HepG2 (cell line): ENCODE measurements at regions not wholly inside any gene's neighbourhood (a gene's known extent, or its start where the extent isn't known, plus 50 kb on each side); places are given as distances from the start of the nearest gene placed in this dataset.

Experiments used
- ATAC-seq: fragments of 200-7000 bp; cut with Tn5 transposase; 3 replicates; pipeline ENCODE4 v1.9.1; 2020; ENCODE audit warnings: mild to moderate bottlenecking, moderate library complexity
- BruUV-seq: library from RNA; stranded (reverse); fragments of 400-500 nt; replicated peaks from 2 replicates; lab custom pipeline; 2021; lab: Mats Ljungman, UMichigan
- CTCF ChIA-PET: fragments of 300-600 bp; formaldehyde crosslinking; extraction: SDS; loops from one replicate; lab custom pipeline; 2021; ENCODE audit warnings: low total read pairs, inconsistent platforms, low intra/inter-chr PET ratio; lab: Yijun Ruan, JAX
- POLR2A ChIA-PET: fragments of 350-600 bp; sonication (Branson Sonifier 250); formaldehyde crosslinking; loops from one replicate; lab custom pipeline; 2020; ENCODE audit warnings: antibody characterized with exemption, inconsistent platforms; lab: Yijun Ruan, JAX
- DNase-seq: peaks from one replicate; pipeline ENCODE4 v3.0.0-alpha.2; 2015; ENCODE audit warnings: low spot score
- FAIRE-seq: peaks from 3 replicates; lab custom pipeline; 2011; peaks lifted over from hg19 to GRCh38; lab: Jason Lieb, UNC
- H2AFZ ChIP-seq: one replicate; pipeline ENCODE4 v1.6.1; 2011; ENCODE audit warnings: low read length, inconsistent platforms
- H3K27ac ChIP-seq: fragments of 300-600 bp; 3 replicates; pipeline ENCODE4 v1.8.0; 2011; ENCODE audit warnings: mixed run types, mild to moderate bottlenecking, mixed read lengths, low read length, inconsistent platforms; ENCODE audit not compliant: insufficient read depth; ENCODE audit errors: extremely low read length
- H3K27me3 ChIP-seq, 2 experiments: fragments of 200-600 bp in 1 of 2; 2 replicates in 1 of 2; 3 replicates in 1 of 2; pipeline versions ENCODE4 v1.6.0 to v1.8.0; 2011; ENCODE audit warnings: low read length in 2 of 2, mild to moderate bottlenecking in 2 of 2, moderate library complexity in 2 of 2, inconsistent platforms in 1 of 2; ENCODE audit not compliant: insufficient read depth in 2 of 2, control insufficient read depth in 1 of 2
- H3K36me3 ChIP-seq, 2 experiments: fragments of 200-600 bp in 1 of 2; replicated peaks in 1 of 2; 2 replicates in 1 of 2; 3 replicates in 1 of 2; pipeline versions ENCODE4 v1.5.1 to v1.8.0; 2011; ENCODE audit warnings: low read length in 2 of 2, inconsistent platforms in 1 of 2; ENCODE audit not compliant: insufficient read depth in 2 of 2, control insufficient read depth in 1 of 2
- H3K4me1 ChIP-seq: 2 replicates; pipeline ENCODE4 v1.5.1; 2012; ENCODE audit warnings: low read length, inconsistent platforms; ENCODE audit not compliant: insufficient read depth
- H3K4me2 ChIP-seq: 2 replicates; pipeline ENCODE4 v1.6.0; 2011; ENCODE audit warnings: low read depth, low read length, inconsistent platforms
- H3K4me3 ChIP-seq, 3 experiments: fragments of 200-600 bp in 1 of 3; sonication (generic), shearing (Covaris generic) in 1 of 3; replicated peaks in 1 of 3; 2 replicates each; pipeline ENCODE4 v1.5.1; 2011 to 2016; ENCODE audit warnings: low read length in 3 of 3, inconsistent platforms in 2 of 3, low read depth in 2 of 3, mild to moderate bottlenecking in 2 of 3, control low read depth in 1 of 3, mixed read lengths in 1 of 3; ENCODE audit not compliant: insufficient read depth in 1 of 3
- H3K79me2 ChIP-seq: one replicate; pipeline ENCODE4 v1.6.1; 2011; ENCODE audit warnings: low read length, inconsistent platforms; ENCODE audit not compliant: insufficient read depth
- H3K9ac ChIP-seq: 2 replicates; pipeline ENCODE4 v1.6.0; 2011; ENCODE audit warnings: mild to moderate bottlenecking, low read depth, low read length, inconsistent platforms; ENCODE audit not compliant: insufficient read depth
- H3K9me3 ChIP-seq: 2 replicates; pipeline ENCODE4 v1.5.1; 2012; ENCODE audit warnings: mild to moderate bottlenecking, low read length
- H4K20me1 ChIP-seq: 2 replicates; pipeline ENCODE4 v1.6.0; 2011; ENCODE audit warnings: inconsistent platforms, mild to moderate bottlenecking, low read length, moderate library complexity; ENCODE audit not compliant: insufficient read depth
- BATF2 ChIP-seq: sonication (generic); formaldehyde crosslinking; IDR thresholded peaks from 2 replicates; pipeline ENCODE4 v1.8.0; 2022; ENCODE audit warnings: mild to moderate bottlenecking, missing genetic modification reagents, moderate library complexity
- CENPX ChIP-seq: sonication (generic); formaldehyde crosslinking; IDR thresholded peaks from 2 replicates; pipeline ENCODE4 v1.9.0; 2021; ENCODE audit warnings: mild to moderate bottlenecking, missing genetic modification reagents, moderate library complexity
- HNRNPLL ChIP-seq: fragments of 200-400 bp; formaldehyde crosslinking; IDR thresholded peaks from 2 replicates; pipeline ENCODE4 v1.6.1; 2017; ENCODE audit warnings: mild to moderate bottlenecking, low read depth, low read length; ENCODE audit not compliant: poor library complexity, severe bottlenecking
- ISL2 ChIP-seq: sonication (generic); formaldehyde crosslinking; IDR thresholded peaks from 2 replicates; pipeline ENCODE4 v1.5.0; 2020; ENCODE audit warnings: missing genetic modification reagents
- SNRNP70 ChIP-seq: fragments of 200-400 bp; formaldehyde crosslinking; IDR thresholded peaks from 2 replicates; pipeline ENCODE4 v1.6.1; 2017; ENCODE audit warnings: mild to moderate bottlenecking, low read depth, low read length, moderate library complexity
- SRSF4 ChIP-seq: fragments of 200-400 bp; formaldehyde crosslinking; IDR thresholded peaks from one replicate; pipeline ENCODE4 v1.6.1; 2018; ENCODE audit warnings: mild to moderate bottlenecking, low read depth, low read length, moderate library complexity; ENCODE audit not compliant: poor library complexity, severe bottlenecking
- ZBTB39 ChIP-seq: sonication (generic); formaldehyde crosslinking; IDR thresholded peaks from 2 replicates; pipeline ENCODE4 v1.5.0; 2020; ENCODE audit warnings: missing genetic modification reagents
- ZBTB42 ChIP-seq: sonication (generic); formaldehyde crosslinking; IDR thresholded peaks from 2 replicates; pipeline ENCODE4 v1.5.0; 2020; ENCODE audit warnings: mild to moderate bottlenecking, missing genetic modification reagents
- ZFAT ChIP-seq: sonication (generic); formaldehyde crosslinking; conservative IDR thresholded peaks from 2 replicates; pipeline ENCODE4 v1.8.1; 2023; ENCODE audit warnings: missing genetic modification reagents, inconsistent platforms
- ZFP41 ChIP-seq: sonication (generic); formaldehyde crosslinking; IDR thresholded peaks from 2 replicates; pipeline ENCODE4 v1.4.0; 2020; ENCODE audit warnings: mild to moderate bottlenecking, missing genetic modification reagents, borderline replicate concordance
- ZNF3 ChIP-seq: IDR thresholded peaks from 2 replicates; pipeline ENCODE4 v1.7.0; 2017; ENCODE audit warnings: inconsistent platforms
- ZNF317 ChIP-seq: sonication (generic); formaldehyde crosslinking; IDR thresholded peaks from 2 replicates; pipeline ENCODE4 v1.5.0; 2020; ENCODE audit warnings: mild to moderate bottlenecking, missing genetic modification reagents
- ZNF83 ChIP-seq: sonication (generic); formaldehyde crosslinking; IDR thresholded peaks from 2 replicates; pipeline ENCODE4 v1.4.0; 2020; ENCODE audit warnings: missing genetic modification reagents, mild to moderate bottlenecking, borderline replicate concordance
- WGBS: methylation state at CpG from one replicate; pipeline ENCODE4 v1.1.6; 2017; ENCODE audit warnings: low lambda C conversion rate; 5-methylcytosine and 5-hydroxymethylcytosine counted together
- in situ Hi-C: cut with HindIII; loops from 2 replicates; pipeline ENCODE4 v1.10.0; 2017; ENCODE audit warnings: low pct_unique_long_range_greater_than_20kb; ENCODE audit not compliant: extremely low pct_ligation_motif_present
- intact Hi-C: fragments of 100-400 bp; cut with micrococcal nuclease; formaldehyde crosslinking; loops from one replicate; pipeline ENCODE4 v1.10.0; 2022; ENCODE audit not compliant: unreplicated experiment
- TF ChIP-seq, protein P1 (sequence below): IDR thresholded peaks from 2 replicates; pipeline ENCODE4 v1.6.1; 2012; ENCODE audit warnings: low read depth, low read length, improper control_type of control experiment

GRCh38 chr20:16926626-16927430 is 178.7 kb downstream of the OTOR start:
- no peak for ATAC-seq
- BruUV-seq = no TSS peak
- no peaks in the 10 kb centered on the region for H3K27me3 ChIP-seq
- POLR2A ChIA-PET = no interaction called here
- TF ChIP-seq SRSF4 (no peak), ZFAT (CRISPR knock-in tag) (no peak), SNRNP70 (no peak), ZBTB42 (no peak), ZNF3 (CRISPR knock-in tag) (no peak), ISL2 (CRISPR knock-in tag) (no peak), BATF2 (no peak), CENPX (CRISPR knock-in tag) (no peak)
- TF ChIP-seq, all 625 proteins: peak for 0
- Histone ChIP-seq H3K36me3 (no peaks in the 10 kb centered on the region), H4K20me1 (no peaks in the 10 kb centered on the region), H3K9ac (no peak overlapping the region), H3K9me3 (no peaks in the 10 kb centered on the region), H3K79me2 (no peaks in the 10 kb centered on the region), H3K4me3 (no peak overlapping the region), H3K27ac (no peak overlapping the region), H3K4me2 (no peak overlapping the region), H3K4me1 (no peaks in the 10 kb centered on the region), H2AFZ (no peak overlapping the region)
- intact Hi-C loops = no loop called here
- DNase-seq = no peak
- CTCF ChIA-PET = no interaction called here
- in situ Hi-C loops = no loop called here
- 37% methylated on average over 11 of the region's 11 CpGs for WGBS
- FAIRE-seq = no peak

- no peaks in the 10 kb centered on the region for H3K36me3 ChIP-seq
- no peaks in the 10 kb centered on the region for H4K20me1 ChIP-seq
- H2AFZ ChIP-seq = no peak overlapping the region
- no peak overlapping the region for H3K27ac ChIP-seq
- H3K9ac ChIP-seq = no peak overlapping the region
- no peak overlapping the region for H3K4me3 ChIP-seq
- ATAC-seq (no peak), FAIRE-seq (no peak), DNase-seq (no peak)
- ChIA-PET CTCF (no interaction called here), POLR2A (no interaction called here)
- BruUV-seq = no TSS peak
- no peak overlapping the region for H3K4me2 ChIP-seq
- H3K4me1 ChIP-seq = no peaks in the 10 kb centered on the region
- in situ Hi-C loops (no loop called here), intact Hi-C loops (no loop called here)
- no peaks in the 10 kb centered on the region for H3K79me2 ChIP-seq
- H3K9me3 ChIP-seq = no peaks in the 10 kb centered on the region
- no peaks in the 10 kb centered on the region for H3K27me3 ChIP-seq
- no peak for TF ChIP-seq ZNF83 (CRISPR knock-in tag)
- TF ChIP-seq ZFP41 (CRISPR knock-in tag) = no peak
- no peak for TF ChIP-seq ZBTB39 (CRISPR knock-in tag)
- no peak for TF ChIP-seq ZNF317 (CRISPR knock-in tag)
- TF ChIP-seq, protein P1, sequence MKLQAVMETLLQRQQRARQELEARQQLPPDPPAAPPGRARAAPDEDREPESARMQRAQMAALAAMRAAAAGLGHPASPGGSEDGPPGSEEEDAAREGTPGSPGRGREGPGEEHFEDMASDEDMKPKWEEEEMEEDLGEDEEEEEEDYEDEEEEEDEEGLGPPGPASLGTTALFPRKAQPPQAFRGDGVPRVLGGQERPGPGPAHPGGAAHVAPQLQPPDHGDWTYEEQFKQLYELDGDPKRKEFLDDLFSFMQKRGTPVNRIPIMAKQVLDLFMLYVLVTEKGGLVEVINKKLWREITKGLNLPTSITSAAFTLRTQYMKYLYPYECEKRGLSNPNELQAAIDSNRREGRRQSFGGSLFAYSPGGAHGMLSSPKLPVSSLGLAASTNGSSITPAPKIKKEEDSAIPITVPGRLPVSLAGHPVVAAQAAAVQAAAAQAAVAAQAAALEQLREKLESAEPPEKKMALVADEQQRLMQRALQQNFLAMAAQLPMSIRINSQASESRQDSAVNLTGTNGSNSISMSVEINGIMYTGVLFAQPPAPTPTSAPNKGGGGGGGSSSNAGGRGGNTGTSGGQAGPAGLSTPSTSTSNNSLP = no peak
- no peak for TF ChIP-seq HNRNPLL
Observed at GRCh38 chr20:16929756-16930155, 181.6 kb downstream of the OTOR start.
